ENCODE measurements at regions not wholly inside any gene's neighbourhood (a gene's known extent, or its start where the extent isn't known, plus 50 kb on each side); places are given as distances from the start of the nearest gene placed in this dataset.
A peak's percentile ranks its signal among the peaks of the same experiment; 100 is the strongest.

DNA sequence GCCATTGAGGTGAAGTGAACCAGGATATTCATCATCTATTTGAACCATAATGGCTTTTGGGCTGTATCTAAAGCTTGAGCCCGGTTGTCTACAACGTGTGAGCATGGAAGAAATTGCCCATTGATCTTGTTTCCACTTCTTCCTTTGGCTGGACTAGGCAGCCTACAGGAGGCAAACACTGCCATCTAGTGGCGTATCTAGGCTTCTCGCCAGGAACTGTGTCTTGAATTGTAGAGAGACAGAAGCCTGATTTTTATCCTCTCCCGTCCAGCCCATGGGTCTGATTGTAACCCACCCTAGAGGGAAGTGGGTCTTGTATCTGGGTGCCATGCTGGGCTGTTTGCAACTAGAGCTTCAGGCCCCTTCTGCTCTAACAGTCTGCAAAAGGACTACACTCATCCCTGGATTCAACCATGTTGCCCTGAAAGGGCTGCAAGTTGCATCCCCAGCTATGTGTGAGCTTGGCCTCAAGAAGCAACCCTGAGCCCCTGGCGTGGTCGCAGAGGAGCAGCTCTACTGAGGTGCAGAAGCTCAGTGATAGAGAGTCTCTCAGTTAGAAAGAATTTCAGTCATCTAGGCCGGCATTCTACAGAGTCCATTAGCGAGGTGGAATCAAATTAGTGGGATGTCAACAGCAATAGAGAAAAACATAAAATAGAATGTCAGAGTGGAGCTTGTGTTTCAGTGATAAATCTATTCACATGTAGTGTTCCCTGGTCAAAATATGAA lies 170.2 kb upstream of the UMPS start:
- TF ChIP-seq, protein P1, sequence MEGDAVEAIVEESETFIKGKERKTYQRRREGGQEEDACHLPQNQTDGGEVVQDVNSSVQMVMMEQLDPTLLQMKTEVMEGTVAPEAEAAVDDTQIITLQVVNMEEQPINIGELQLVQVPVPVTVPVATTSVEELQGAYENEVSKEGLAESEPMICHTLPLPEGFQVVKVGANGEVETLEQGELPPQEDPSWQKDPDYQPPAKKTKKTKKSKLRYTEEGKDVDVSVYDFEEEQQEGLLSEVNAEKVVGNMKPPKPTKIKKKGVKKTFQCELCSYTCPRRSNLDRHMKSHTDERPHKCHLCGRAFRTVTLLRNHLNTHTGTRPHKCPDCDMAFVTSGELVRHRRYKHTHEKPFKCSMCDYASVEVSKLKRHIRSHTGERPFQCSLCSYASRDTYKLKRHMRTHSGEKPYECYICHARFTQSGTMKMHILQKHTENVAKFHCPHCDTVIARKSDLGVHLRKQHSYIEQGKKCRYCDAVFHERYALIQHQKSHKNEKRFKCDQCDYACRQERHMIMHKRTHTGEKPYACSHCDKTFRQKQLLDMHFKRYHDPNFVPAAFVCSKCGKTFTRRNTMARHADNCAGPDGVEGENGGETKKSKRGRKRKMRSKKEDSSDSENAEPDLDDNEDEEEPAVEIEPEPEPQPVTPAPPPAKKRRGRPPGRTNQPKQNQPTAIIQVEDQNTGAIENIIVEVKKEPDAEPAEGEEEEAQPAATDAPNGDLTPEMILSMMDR (IDR thresholded peaks at IDR 0.05): peak; percentile 91
- DNase-seq (ENCODE audit: extremely low spot score, unreplicated experiment): peak; percentile 86
- Mint-ChIP-seq H3K4me1 (ENCODE audit: unreplicated experiment) (peaks cover 39% of the 10 kb centered on the region), H3K36me3 (ENCODE audit: unreplicated experiment) (no peaks in the 10 kb centered on the region), H3K4me3 (ENCODE audit: unreplicated experiment) (no peak overlapping the region), H3K27me3 (ENCODE audit: unreplicated experiment) (peaks cover under 1% of the 10 kb centered on the region), H3K9me3 (ENCODE audit: unreplicated experiment) (no peaks in the 10 kb centered on the region), H3K27ac (ENCODE audit: unreplicated experiment) (peak overlapping the region; percentile 88)

DNA sequence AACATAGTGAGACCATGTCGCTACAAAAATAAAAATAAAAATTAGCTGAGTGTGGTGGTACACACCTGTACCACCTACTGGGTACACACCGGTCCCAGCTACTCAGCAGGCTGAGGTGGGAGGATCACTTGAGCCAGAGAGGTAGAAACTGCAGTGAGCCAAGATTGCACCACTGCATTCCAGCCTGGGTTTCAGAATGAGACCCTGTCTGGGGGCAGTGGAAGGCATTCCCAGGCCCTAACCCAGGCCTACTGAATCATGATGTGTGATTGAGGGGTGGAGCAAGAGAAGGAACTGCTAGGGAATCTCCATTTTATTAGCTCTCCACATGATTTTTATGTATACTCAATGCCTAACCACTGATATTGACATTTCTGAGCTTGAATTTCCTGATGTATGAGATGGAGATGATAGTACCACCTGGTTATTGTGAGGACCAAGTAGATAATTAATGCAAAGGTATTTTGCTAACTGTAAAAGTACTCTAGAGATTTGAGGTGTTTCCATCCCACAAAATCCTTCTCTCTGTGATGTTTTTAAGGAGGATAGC lies 169.5 kb upstream of the UMPS start:
- no peaks in the 10 kb centered on the region for H3K36me3 Mint-ChIP-seq (ENCODE audit: unreplicated experiment)
- no peak overlapping the region for H3K27ac Mint-ChIP-seq (ENCODE audit: unreplicated experiment)
- H3K4me1 Mint-ChIP-seq (ENCODE audit: unreplicated experiment): peaks cover 42% of the 10 kb centered on the region

DNA sequence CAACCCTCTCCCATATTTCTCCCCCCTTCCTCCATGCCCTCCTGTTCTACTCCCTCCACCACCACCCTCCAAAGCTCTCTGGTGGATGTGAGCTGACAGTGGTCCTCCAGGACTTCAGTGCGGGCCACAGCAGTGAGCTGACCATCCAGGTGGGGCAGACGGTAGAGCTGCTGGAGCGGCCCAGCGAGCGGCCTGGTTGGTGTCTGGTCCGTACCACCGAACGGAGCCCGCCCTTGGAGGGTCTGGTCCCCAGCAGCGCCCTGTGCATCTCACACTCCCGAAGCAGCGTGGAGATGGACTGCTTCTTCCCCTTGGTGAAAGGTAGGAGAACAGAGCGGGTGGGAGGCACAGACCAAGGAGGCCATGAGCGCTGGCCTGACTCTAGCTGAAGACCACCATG lies 167.5 kb upstream of the UMPS start:
- peaks cover 33% of the 10 kb centered on the region for H3K4me1 Mint-ChIP-seq (ENCODE audit: unreplicated experiment)
- no peaks in the 10 kb centered on the region for H3K9me3 Mint-ChIP-seq (ENCODE audit: unreplicated experiment)
- no peak overlapping the region for H3K4me3 Mint-ChIP-seq (ENCODE audit: unreplicated experiment)
- peaks cover 10% of the 10 kb centered on the region for H3K27me3 Mint-ChIP-seq (ENCODE audit: unreplicated experiment)
- DNase-seq (ENCODE audit: extremely low spot score, unreplicated experiment): no peak
- H3K36me3 Mint-ChIP-seq (ENCODE audit: unreplicated experiment): no peaks in the 10 kb centered on the region
- TF ChIP-seq, protein P1 (IDR thresholded peaks at IDR 0.05): no peak
- H3K27ac Mint-ChIP-seq (ENCODE audit: unreplicated experiment): no peak overlapping the region

More for the DNA sequence above, 169.5 kb upstream of the UMPS start:
- H3K27me3 Mint-ChIP-seq (ENCODE audit: unreplicated experiment): peaks cover 7% of the 10 kb centered on the region
- no peak for DNase-seq (ENCODE audit: extremely low spot score, unreplicated experiment)
- H3K9me3 Mint-ChIP-seq (ENCODE audit: unreplicated experiment): no peaks in the 10 kb centered on the region
- TF ChIP-seq, protein P1 (IDR thresholded peaks at IDR 0.05): no peak
- no peak overlapping the region for H3K4me3 Mint-ChIP-seq (ENCODE audit: unreplicated experiment)

DNA sequence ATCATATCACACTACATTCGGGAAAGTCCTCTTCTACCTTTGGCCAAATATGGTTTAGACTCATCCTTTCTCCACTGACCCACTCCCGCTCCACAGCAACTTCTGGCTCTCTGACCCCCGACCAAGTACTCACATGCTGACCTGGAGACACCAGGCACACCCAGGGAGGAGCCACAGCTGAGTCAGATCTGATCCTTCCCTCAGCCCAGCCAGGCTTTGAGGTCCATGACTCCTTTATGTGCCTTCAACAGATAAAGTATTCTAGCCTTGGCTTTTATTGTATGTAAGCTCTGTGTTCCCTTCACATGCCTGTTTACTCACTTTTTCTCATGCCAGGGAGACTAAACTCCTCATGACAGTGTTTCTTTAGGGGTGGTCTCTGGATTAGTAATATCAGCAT lies 166.9 kb upstream of the UMPS start:
- no peak overlapping the region for H3K27ac Mint-ChIP-seq (ENCODE audit: unreplicated experiment)
- TF ChIP-seq, protein P1 (IDR thresholded peaks at IDR 0.05): no peak
- peaks cover 14% of the 10 kb centered on the region for H3K27me3 Mint-ChIP-seq (ENCODE audit: unreplicated experiment)
- H3K9me3 Mint-ChIP-seq (ENCODE audit: unreplicated experiment): no peaks in the 10 kb centered on the region
- no peak for DNase-seq (ENCODE audit: extremely low spot score, unreplicated experiment)
- H3K4me1 Mint-ChIP-seq (ENCODE audit: unreplicated experiment): peaks cover 27% of the 10 kb centered on the region
- no peaks in the 10 kb centered on the region for H3K36me3 Mint-ChIP-seq (ENCODE audit: unreplicated experiment)
- no peak overlapping the region for H3K4me3 Mint-ChIP-seq (ENCODE audit: unreplicated experiment)

DNA sequence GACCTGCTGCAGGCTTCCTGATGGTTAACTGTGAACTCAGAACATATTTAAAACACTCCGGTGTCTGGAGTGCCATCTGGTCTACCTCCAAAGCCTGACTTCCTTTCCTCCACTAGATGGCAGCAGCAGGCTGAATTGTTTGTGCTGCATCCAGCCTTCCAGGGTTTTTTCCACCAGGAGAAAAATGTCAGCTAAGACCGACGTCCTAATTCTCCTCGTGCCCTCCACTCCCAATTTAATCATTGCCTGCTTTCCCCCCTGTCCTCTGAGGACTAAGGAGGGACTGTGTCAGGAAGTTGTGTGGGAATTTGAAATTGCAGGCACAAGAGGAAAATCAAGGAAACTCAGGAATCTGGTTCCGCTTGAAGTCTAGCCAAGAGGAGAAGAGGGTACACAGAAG lies 165.2 kb upstream of the UMPS start:
- H3K9me3 Mint-ChIP-seq (ENCODE audit: unreplicated experiment): no peaks in the 10 kb centered on the region
- no peaks in the 10 kb centered on the region for H3K36me3 Mint-ChIP-seq (ENCODE audit: unreplicated experiment)
- no peak overlapping the region for H3K4me3 Mint-ChIP-seq (ENCODE audit: unreplicated experiment)
- DNase-seq (ENCODE audit: extremely low spot score, unreplicated experiment): peak; percentile 87
- peaks cover 11% of the 10 kb centered on the region for H3K4me1 Mint-ChIP-seq (ENCODE audit: unreplicated experiment)
- H3K27me3 Mint-ChIP-seq (ENCODE audit: unreplicated experiment): peaks cover 19% of the 10 kb centered on the region
- H3K27ac Mint-ChIP-seq (ENCODE audit: unreplicated experiment): no peak overlapping the region
- TF ChIP-seq, protein P1 (IDR thresholded peaks at IDR 0.05): peak; percentile 95

Data from osteocyte (in vitro differentiated cells).